GM19035 (cell line): ENCODE measurements at regions not wholly inside any gene's neighbourhood (a gene's known extent, or its start where the extent isn't known, plus 50 kb on each side); places are given as distances from the start of the nearest gene placed in this dataset.
A peak's percentile ranks its signal among the peaks of the same experiment; 100 is the strongest.
"Not testable (repeated sequence)": the region's sequence is repeated elsewhere in the genome, so short reads cannot be mapped to it uniquely, and the experiment has no call there.

Experiments
- ATAC-seq: cut with Tn5 transposase; IDR thresholded peaks from one replicate; pipeline ENCODE4 v1.9.1; 2021; ENCODE audit not compliant: unreplicated experiment

GRCh38 chr11:122404571-122404970 is 251.0 kb upstream of the UBASH3B start:
- ATAC-seq = no peak

- ATAC-seq = not testable (repeated sequence)
These were observed 253.9 kb upstream of the UBASH3B start for GRCh38 chr11:122401581-122401980.

- peak; percentile 74 for ATAC-seq
These were observed 256.1 kb upstream of the UBASH3B start for GRCh38 chr11:122399375-122399774.

GRCh38 chr11:122398851-122399250 is 256.7 kb upstream of the UBASH3B start:
- no peak for ATAC-seq

- ATAC-seq = peak; percentile 70
These were observed 257.4 kb upstream of the UBASH3B start for GRCh38 chr11:122398167-122398566.

GRCh38 chr11:122395282-122395681 is 260.2 kb upstream of the UBASH3B start:
- ATAC-seq = no peak

- ATAC-seq = no peak
These were observed 261.2 kb upstream of the UBASH3B start for GRCh38 chr11:122394313-122394712.

- no peak for ATAC-seq
These were observed 262.2 kb upstream of the UBASH3B start for GRCh38 chr11:122393209-122393860.

GRCh38 chr11:122392508-122392907 is 263.0 kb upstream of the UBASH3B start:
- ATAC-seq = no peak

GRCh38 chr11:122391049-122391448 is 264.5 kb upstream of the UBASH3B start:
- no peak for ATAC-seq

- no peak for ATAC-seq
These were observed 267.2 kb upstream of the BLID start for GRCh38 chr11:122383186-122383585.

- ATAC-seq = no peak
These were observed 259.8 kb upstream of the BLID start for GRCh38 chr11:122375687-122376399.

- no peak for ATAC-seq
These were observed 252.8 kb upstream of the BLID start for GRCh38 chr11:122368796-122369195.

GRCh38 chr11:122367809-122368231 is 251.8 kb upstream of the BLID start:
- ATAC-seq = no peak

- no peak for ATAC-seq
These were observed 249.8 kb upstream of the BLID start for GRCh38 chr11:122365610-122366360.

- ATAC-seq = no peak
These were observed 247.3 kb upstream of the BLID start for GRCh38 chr11:122363296-122363695.

- no peak for ATAC-seq
These were observed 246.4 kb upstream of the BLID start for GRCh38 chr11:122362381-122362780.

- ATAC-seq = no peak
These were observed 244.9 kb upstream of the BLID start for GRCh38 chr11:122360875-122361274.

- ATAC-seq = no peak
These were observed 243.1 kb upstream of the BLID start for GRCh38 chr11:122359081-122359571.

GRCh38 chr11:122358292-122358691 is 242.3 kb upstream of the BLID start:
- ATAC-seq = no peak

- ATAC-seq = no peak
These were observed 240.0 kb upstream of the BLID start for GRCh38 chr11:122355968-122356367.
